Stomach (tissue), 8 donors: ENCODE measurements at regions not wholly inside any gene's neighbourhood (a gene's known extent, or its start where the extent isn't known, plus 50 kb on each side); places are given as distances from the start of the nearest gene placed in this dataset.

Experiments
- DNase-seq, 2 donors: peaks; one replicate each; pipeline versions ENCODE4 v3.0.0 to v3.0.0-alpha.2; 2013 to 2019
- H3K27ac ChIP-seq, 5 donors: fragments of 200-600 bp in 4 of 5; sonication (generic) in 4 of 5; one replicate each; pipeline ENCODE4 v1.5.1; 2013 to 2019; ENCODE audit warnings: mild to moderate bottlenecking in 1 of 5, moderate library complexity in 1 of 5
- H3K27me3 ChIP-seq, 3 donors: fragments of 200-600 bp; sonication (generic); one replicate each; pipeline ENCODE4 v1.5.1; 2017 to 2019; ENCODE audit warnings: mixed run types in 1 of 3
- H3K36me3 ChIP-seq, 4 donors: fragments of 200-600 bp; sonication (generic); 1 replicate in 3 of 4; 2 replicates in 1 of 4; pipeline ENCODE4 v1.5.1; 2016 to 2019
- H3K4me1 ChIP-seq, 4 donors: fragments of 200-600 bp; sonication (generic); one replicate each; pipeline ENCODE4 v1.5.1; 2016 to 2019
- H3K4me3 ChIP-seq, 4 donors: fragments of 200-600 bp; sonication (generic) in 3 of 4; one replicate each; pipeline ENCODE4 v1.5.1; 2016 to 2019; ENCODE audit warnings: mild to moderate bottlenecking in 1 of 4
- H3K9me3 ChIP-seq, 4 donors: fragments of 200-600 bp; sonication (generic); one replicate each; pipeline ENCODE4 v1.5.1; 2016 to 2019
- EP300 ChIP-seq: sonication (generic); formaldehyde crosslinking; IDR thresholded peaks from one replicate; pipeline ENCODE4 v1.6.1; 2017; ENCODE audit warnings: antibody characterized with exemption
- POLR2A ChIP-seq, 4 donors: fragments of 450-650 bp; IDR thresholded peaks; one replicate each; pipeline ENCODE4 v1.6.1; 2016; ENCODE audit warnings: antibody characterized with exemption in 4 of 4, control low read depth in 2 of 4, mild to moderate bottlenecking in 1 of 4, moderate library complexity in 1 of 4
- POLR2AphosphoS5 ChIP-seq, 3 donors: sonication (generic); formaldehyde crosslinking; IDR thresholded peaks; one replicate each; pipeline ENCODE4 v1.6.1; 2016; ENCODE audit warnings: antibody characterized with exemption in 3 of 3
- WGBS, 5 donors: extraction: QIAGEN DNeasy Blood & Tissue Kit in 3 of 5; methylation state at CpG; one replicate each; pipeline versions ENCODE4 v1.1.5 to v1.1.7; 2013 to 2018; 5-methylcytosine and 5-hydroxymethylcytosine counted together
- intact Hi-C: fragments of 100-400 bp; cut with DNase I; formaldehyde crosslinking; loops from one replicate; pipeline ENCODE4 v1.15.1; 2023; ENCODE audit warnings: low total_unique reads
- TF ChIP-seq, protein P1 (sequence below), 7 experiments: fragments of 450-650 bp in 4 of 7; fragments of 200-600 bp in 3 of 7; sonication (generic) in 3 of 7; IDR thresholded peaks; one replicate each; pipeline ENCODE4 v1.5.1; 2016 to 2019; ENCODE audit warnings: antibody characterized with exemption in 7 of 7, control low read depth in 2 of 7, mild to moderate bottlenecking in 1 of 7
- donor health status: healthy with polysubstance abuse.
- donor health status: Bipolar disorder and iron deficiency.
- donor health status: healthy.

DNA sequence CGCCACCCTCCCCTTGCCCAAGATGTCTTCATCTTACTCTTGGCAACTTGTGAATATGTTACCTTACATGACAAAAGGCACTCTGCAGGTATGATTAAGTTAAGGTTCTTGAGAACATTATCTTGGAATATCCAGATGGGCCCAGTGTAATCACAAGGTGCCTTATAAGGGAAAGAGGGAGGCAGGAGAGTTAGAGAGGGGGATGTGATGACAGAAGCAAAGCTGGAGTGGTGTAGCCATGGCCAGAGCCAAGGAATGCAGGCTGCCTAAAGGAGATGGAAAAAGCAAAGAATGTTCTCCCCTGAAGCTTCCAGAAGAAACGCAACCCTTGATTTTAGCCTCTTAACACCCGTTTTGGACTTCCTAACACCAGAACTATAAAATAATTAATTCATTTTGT lies 318.0 kb downstream of the C7orf25 start:
- Histone ChIP-seq H3K27ac (no peak overlapping the region), H3K27me3 (no peaks in the 10 kb centered on the region), H3K4me3 (no peak overlapping the region), H3K36me3 (no peaks in the 10 kb centered on the region), H3K9me3 (no peaks in the 10 kb centered on the region), H3K4me1 (no peaks in the 10 kb centered on the region)
- TF ChIP-seq POLR2A (IDR thresholded peaks at IDR 0.05), result no peak
- no peak for TF ChIP-seq POLR2AphosphoS5 (IDR thresholded peaks at IDR 0.05)
- no peak for TF ChIP-seq EP300
- TF ChIP-seq, protein P1, sequence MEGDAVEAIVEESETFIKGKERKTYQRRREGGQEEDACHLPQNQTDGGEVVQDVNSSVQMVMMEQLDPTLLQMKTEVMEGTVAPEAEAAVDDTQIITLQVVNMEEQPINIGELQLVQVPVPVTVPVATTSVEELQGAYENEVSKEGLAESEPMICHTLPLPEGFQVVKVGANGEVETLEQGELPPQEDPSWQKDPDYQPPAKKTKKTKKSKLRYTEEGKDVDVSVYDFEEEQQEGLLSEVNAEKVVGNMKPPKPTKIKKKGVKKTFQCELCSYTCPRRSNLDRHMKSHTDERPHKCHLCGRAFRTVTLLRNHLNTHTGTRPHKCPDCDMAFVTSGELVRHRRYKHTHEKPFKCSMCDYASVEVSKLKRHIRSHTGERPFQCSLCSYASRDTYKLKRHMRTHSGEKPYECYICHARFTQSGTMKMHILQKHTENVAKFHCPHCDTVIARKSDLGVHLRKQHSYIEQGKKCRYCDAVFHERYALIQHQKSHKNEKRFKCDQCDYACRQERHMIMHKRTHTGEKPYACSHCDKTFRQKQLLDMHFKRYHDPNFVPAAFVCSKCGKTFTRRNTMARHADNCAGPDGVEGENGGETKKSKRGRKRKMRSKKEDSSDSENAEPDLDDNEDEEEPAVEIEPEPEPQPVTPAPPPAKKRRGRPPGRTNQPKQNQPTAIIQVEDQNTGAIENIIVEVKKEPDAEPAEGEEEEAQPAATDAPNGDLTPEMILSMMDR (IDR thresholded peaks at IDR 0.05), result no peak
- WGBS, 5 donors, result 83 to 98% (median 93%) methylated on average over 3 of the region's 3 CpGs
- intact Hi-C loops, result no loop called here
- DNase-seq, result no peak

DNA sequence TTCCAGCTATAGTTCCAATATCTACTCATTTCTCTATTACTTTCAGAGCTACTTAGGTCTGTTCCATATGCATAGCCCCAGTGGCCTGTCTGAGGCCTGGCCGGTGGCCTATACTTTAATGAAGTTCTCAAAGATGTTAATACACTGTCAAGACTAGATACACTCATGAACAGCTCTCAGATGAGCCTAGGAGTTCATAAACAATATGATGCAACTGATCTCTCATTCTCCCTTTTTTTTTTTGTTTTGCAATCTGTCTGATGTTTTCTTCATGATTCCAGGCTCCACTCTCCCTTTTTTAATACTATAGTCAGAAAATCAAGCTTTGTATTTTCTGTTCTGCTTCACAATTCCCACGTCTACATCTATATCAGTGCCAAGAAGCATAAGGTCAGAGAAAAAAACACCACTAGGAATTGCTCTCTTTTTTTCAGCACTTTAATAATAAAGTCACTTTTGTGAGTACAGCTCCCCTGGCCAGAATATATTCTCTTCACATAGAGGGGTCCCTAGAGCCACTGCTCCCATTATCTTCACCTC lies 321.0 kb downstream of the C7orf25 start:
- H3K4me3 ChIP-seq, result no peak overlapping the region
- H3K27me3 ChIP-seq, result no peaks in the 10 kb centered on the region
- H3K4me1 ChIP-seq, result no peaks in the 10 kb centered on the region
- H3K36me3 ChIP-seq, result no peaks in the 10 kb centered on the region
- TF ChIP-seq EP300 (no peak), POLR2AphosphoS5 (IDR thresholded peaks at IDR 0.05) (no peak), POLR2A (IDR thresholded peaks at IDR 0.05) (no peak)
- TF ChIP-seq, protein P1 (IDR thresholded peaks at IDR 0.05), result no peak
- WGBS, 5 donors, result 53 to 74% (median 68%) methylated on average over 2 of the region's 2 CpGs
- intact Hi-C loops, result no loop called here
- no peak overlapping the region for H3K27ac ChIP-seq
- no peaks in the 10 kb centered on the region for H3K9me3 ChIP-seq
- no peak for DNase-seq

DNA sequence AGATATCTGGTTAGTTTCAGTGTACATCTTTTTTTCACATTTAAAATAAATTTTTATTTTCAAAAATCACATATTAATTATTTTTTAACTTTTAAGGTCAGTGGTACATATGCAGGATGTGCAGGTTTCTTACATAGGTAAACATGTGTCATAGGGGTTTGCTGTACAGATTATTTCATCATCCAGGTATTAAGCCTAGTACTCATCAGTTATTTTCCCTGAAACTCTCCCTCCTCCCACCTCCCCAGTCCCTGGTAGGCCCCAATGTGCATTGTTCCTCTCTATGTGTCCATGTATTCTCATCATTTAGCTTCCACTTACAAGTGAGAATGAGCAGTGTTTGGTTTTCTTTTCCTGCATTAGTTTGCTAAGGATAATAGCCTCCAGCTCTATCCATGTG lies 323.0 kb downstream of the C7orf25 start:
- DNase-seq, result no peak
- Histone ChIP-seq H3K4me1 (no peaks in the 10 kb centered on the region), H3K27me3 (no peaks in the 10 kb centered on the region), H3K36me3 (no peaks in the 10 kb centered on the region), H3K4me3 (no peak overlapping the region), H3K9me3 (no peaks in the 10 kb centered on the region), H3K27ac (no peak overlapping the region)
- TF ChIP-seq, protein P1 (IDR thresholded peaks at IDR 0.05), result no peak
- TF ChIP-seq POLR2AphosphoS5 (IDR thresholded peaks at IDR 0.05), result no peak
- TF ChIP-seq POLR2A (IDR thresholded peaks at IDR 0.05), result no peak
- TF ChIP-seq EP300, result no peak
- intact Hi-C loops, result no loop called here

DNA sequence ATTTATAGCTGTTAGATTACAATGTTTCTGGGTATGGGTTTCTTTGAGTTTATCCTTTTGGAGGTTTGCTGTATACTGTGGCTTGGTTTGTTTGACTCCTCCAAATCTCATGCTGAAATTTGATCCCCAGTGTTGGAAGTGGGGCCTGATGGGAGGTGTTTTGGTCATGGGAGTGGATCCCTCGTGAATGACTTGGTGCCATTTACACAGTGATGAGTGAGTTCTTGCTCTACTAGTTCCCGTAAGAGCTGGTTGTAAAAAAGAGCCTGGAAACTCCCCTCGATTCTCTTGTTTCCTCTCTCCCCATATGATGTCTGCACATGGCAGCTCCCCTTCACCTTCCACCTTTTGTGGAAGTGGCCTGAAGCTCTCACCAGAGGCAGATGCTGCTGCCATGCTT lies 324.1 kb downstream of the C7orf25 start:
- intact Hi-C loops, result no loop called here
- no peak overlapping the region for H3K27ac ChIP-seq
- H3K4me3 ChIP-seq, result no peak overlapping the region
- TF ChIP-seq, protein P1 (IDR thresholded peaks at IDR 0.05), result no peak
- TF ChIP-seq POLR2A (IDR thresholded peaks at IDR 0.05) (no peak), POLR2AphosphoS5 (IDR thresholded peaks at IDR 0.05) (no peak), EP300 (no peak)
- WGBS, 5 donors, result 59 to 67% (median 61%) methylated on average over 3 of the region's 3 CpGs
- H3K9me3 ChIP-seq, result no peaks in the 10 kb centered on the region
- no peaks in the 10 kb centered on the region for H3K36me3 ChIP-seq
- no peaks in the 10 kb centered on the region for H3K27me3 ChIP-seq
- DNase-seq, result no peak
- no peaks in the 10 kb centered on the region for H3K4me1 ChIP-seq
